PC-9 (cell line): ENCODE measurements at regions not wholly inside any gene's neighbourhood (a gene's known extent, or its start where the extent isn't known, plus 50 kb on each side); places are given as distances from the start of the nearest gene placed in this dataset.

Experiments
- BruUV-seq: library from RNA; stranded (reverse); fragments of 400-500 nt; replicated peaks from 2 replicates; lab custom pipeline; 2021; lab: Mats Ljungman, UMichigan
- CTCF ChIA-PET: fragments of 300-600 bp; sonication (Branson Sonifier 250); formaldehyde crosslinking; loops from one replicate; lab custom pipeline; 2022; ENCODE audit warnings: antibody characterized with exemption; lab: Charles Lee
- POLR2A ChIA-PET: fragments of 300-600 bp; sonication (Branson Sonifier 250); formaldehyde crosslinking; loops from one replicate; lab custom pipeline; 2022; ENCODE audit warnings: antibody characterized with exemption; ENCODE audit not compliant: unreplicated experiment; lab: Charles Lee
- DNase-seq, 2 experiments: peaks; one replicate each; pipeline versions ENCODE4 v3.0.0 to v3.0.0-alpha.2; 2015 to 2022; ENCODE audit warnings: mixed read lengths in 1 of 2
- H2AFZ ChIP-seq: fragments of 200-600 bp; sonication (generic); 2 replicates; pipeline ENCODE4 v1.8.1; 2017; ENCODE audit warnings: antibody characterized with exemption
- H3F3A ChIP-seq: fragments of 200-600 bp; sonication (generic); 2 replicates; pipeline ENCODE4 v1.8.1; 2017; ENCODE audit warnings: antibody characterized with exemption, mild to moderate bottlenecking, low read depth; ENCODE audit not compliant: insufficient read depth
- H3K27ac ChIP-seq: fragments of 200-600 bp; sonication (generic); 2 replicates; pipeline ENCODE4 v1.6.1; 2016; ENCODE audit warnings: mixed run types
- H3K27me3 ChIP-seq: fragments of 200-600 bp; sonication (generic); 2 replicates; pipeline ENCODE4 v1.6.1; 2016; ENCODE audit warnings: low read depth, mixed run types; ENCODE audit not compliant: insufficient read depth
- H3K36me3 ChIP-seq: fragments of 200-600 bp; sonication (generic); 2 replicates; pipeline ENCODE4 v1.6.1; 2016; ENCODE audit warnings: low read depth, mixed run types
- H3K4me1 ChIP-seq: fragments of 200-600 bp; sonication (generic); replicated peaks from 2 replicates; pipeline ENCODE4 v1.6.1; 2016; ENCODE audit warnings: mixed run types; ENCODE audit not compliant: insufficient read depth
- H3K4me2 ChIP-seq: fragments of 200-600 bp; sonication (generic); 2 replicates; pipeline ENCODE4 v1.6.1; 2017; ENCODE audit warnings: mixed run types
- H3K4me3 ChIP-seq: fragments of 200-600 bp; sonication (generic); 2 replicates; pipeline ENCODE4 v1.6.1; 2016; ENCODE audit warnings: mixed run types
- H3K79me2 ChIP-seq: fragments of 200-600 bp; sonication (generic); 2 replicates; pipeline ENCODE4 v1.6.1; 2017; ENCODE audit warnings: low read depth, mixed run types
- H3K9me2 ChIP-seq: fragments of 200-600 bp; sonication (generic); 2 replicates; pipeline ENCODE4 v1.8.1; 2017; ENCODE audit warnings: mild to moderate bottlenecking; ENCODE audit not compliant: insufficient read depth
- H3K9me3 ChIP-seq: fragments of 200-600 bp; sonication (generic); 2 replicates; pipeline ENCODE4 v1.8.1; 2016; ENCODE audit warnings: low read depth; ENCODE audit not compliant: insufficient read depth
- H4K20me1 ChIP-seq: fragments of 200-600 bp; sonication (generic); 2 replicates; pipeline ENCODE4 v1.8.1; 2017; ENCODE audit not compliant: insufficient read depth
- CTCF ChIP-seq: fragments of 200-600 bp; sonication (generic); conservative IDR thresholded peaks from 2 replicates; pipeline ENCODE4 v1.6.1; 2017; ENCODE audit warnings: mixed run types, antibody characterized with exemption, mild to moderate bottlenecking, moderate library complexity
- EZH2 ChIP-seq: fragments of 200-600 bp; sonication (generic); IDR thresholded peaks from 2 replicates; pipeline ENCODE4 v1.8.0; 2017; ENCODE audit warnings: antibody characterized with exemption, low read depth
- intact Hi-C: fragments of 100-400 bp; cut with micrococcal nuclease; formaldehyde crosslinking; loops from one replicate; pipeline ENCODE4 v1.10.0; 2022; ENCODE audit not compliant: unreplicated experiment

- intact Hi-C loops, result no loop called here
- H3K79me2 ChIP-seq, result no peaks in the 10 kb centered on the region
- CTCF ChIA-PET, result no interaction called here
Measured at GRCh38 chr14:25933731-25934130, 664.1 kb downstream of the NOVA1 start.

GRCh38 chr14:25929881-25930615, 667.8 kb downstream of the NOVA1 start:
- no peaks in the 10 kb centered on the region for H3K9me3 ChIP-seq
- H3K27ac ChIP-seq, result no peak overlapping the region
- H3K79me2 ChIP-seq, result no peaks in the 10 kb centered on the region
- DNase-seq, result no peak
- H3K4me1 ChIP-seq, result no peaks in the 10 kb centered on the region
- H3F3A ChIP-seq, result no peaks in the 10 kb centered on the region
- CTCF ChIA-PET, result no interaction called here
- no peaks in the 10 kb centered on the region for H4K20me1 ChIP-seq
- BruUV-seq, result no TSS peak
- H3K36me3 ChIP-seq, result no peaks in the 10 kb centered on the region
- intact Hi-C loops, result no loop called here
- no peak overlapping the region for H3K4me2 ChIP-seq
- no peak overlapping the region for H2AFZ ChIP-seq
- H3K27me3 ChIP-seq, result no peaks in the 10 kb centered on the region
- no peak for TF ChIP-seq EZH2
- TF ChIP-seq CTCF, result no peak
- POLR2A ChIA-PET, result no interaction called here
- no peaks in the 10 kb centered on the region for H3K9me2 ChIP-seq
- no peak overlapping the region for H3K4me3 ChIP-seq

More at GRCh38 chr14:25933731-25934130, 664.1 kb downstream of the NOVA1 start:
- Histone ChIP-seq H2AFZ (no peak overlapping the region), H3K4me1 (no peaks in the 10 kb centered on the region), H3F3A (no peaks in the 10 kb centered on the region), H3K4me3 (no peak overlapping the region), H3K4me2 (no peak overlapping the region), H3K36me3 (no peaks in the 10 kb centered on the region), H3K27me3 (no peaks in the 10 kb centered on the region), H3K9me3 (no peaks in the 10 kb centered on the region), H4K20me1 (no peaks in the 10 kb centered on the region), H3K27ac (no peak overlapping the region), H3K9me2 (no peaks in the 10 kb centered on the region)
- TF ChIP-seq CTCF (no peak), EZH2 (no peak)
- no TSS peak for BruUV-seq
- DNase-seq, result no peak
- POLR2A ChIA-PET, result no interaction called here

- intact Hi-C loops, result no loop called here
- no peak overlapping the region for H2AFZ ChIP-seq
- no peak overlapping the region for H3K27ac ChIP-seq
- DNase-seq, result no peak
- H3K4me1 ChIP-seq, result no peaks in the 10 kb centered on the region
- H3K79me2 ChIP-seq, result no peaks in the 10 kb centered on the region
- no peaks in the 10 kb centered on the region for H3K9me3 ChIP-seq
- H3K4me2 ChIP-seq, result no peak overlapping the region
- CTCF ChIA-PET, result no interaction called here
- TF ChIP-seq CTCF, result no peak
- TF ChIP-seq EZH2, result no peak
- no peaks in the 10 kb centered on the region for H3F3A ChIP-seq
- no peaks in the 10 kb centered on the region for H4K20me1 ChIP-seq
- no peaks in the 10 kb centered on the region for H3K27me3 ChIP-seq
- H3K9me2 ChIP-seq, result no peaks in the 10 kb centered on the region
- no peak overlapping the region for H3K4me3 ChIP-seq
- POLR2A ChIA-PET, result no interaction called here
- no TSS peak for BruUV-seq
- no peaks in the 10 kb centered on the region for H3K36me3 ChIP-seq
Measured at GRCh38 chr14:25911831-25912230, 686.0 kb downstream of the NOVA1 start.
